GM12801 (cell line): ENCODE measurements at regions not wholly inside any gene's neighbourhood (a gene's known extent, or its start where the extent isn't known, plus 50 kb on each side); places are given as distances from the start of the nearest gene placed in this dataset.

Experiments used
- CTCF ChIP-seq: IDR thresholded peaks from one replicate; pipeline ENCODE4 v1.5.1; 2011; ENCODE audit warnings: control low read depth; ENCODE audit not compliant: insufficient read length; ENCODE audit errors: extremely low read depth

GRCh38 chr12:13769273-13769672, 212.1 kb downstream of the GRIN2B start:
- TF ChIP-seq CTCF = no peak

- TF ChIP-seq CTCF = no peak
These were observed 216.7 kb downstream of the GRIN2B start for GRCh38 chr12:13764748-13765147.

- TF ChIP-seq CTCF = no peak
These were observed 232.0 kb downstream of the GRIN2B start for GRCh38 chr12:13749389-13749788.

GRCh38 chr12:13745111-13745860, 236.1 kb downstream of the GRIN2B start:
- TF ChIP-seq CTCF = no peak

GRCh38 chr12:13744561-13744960, 236.8 kb downstream of the GRIN2B start:
- TF ChIP-seq CTCF = no peak

- no peak for TF ChIP-seq CTCF
These were observed 241.3 kb downstream of the GRIN2B start for GRCh38 chr12:13740149-13740545.

GRCh38 chr12:13735734-13736133, 245.7 kb downstream of the GRIN2B start:
- no peak for TF ChIP-seq CTCF
